HG02610 (cell line): ENCODE measurements at regions not wholly inside any gene's neighbourhood (a gene's known extent, or its start where the extent isn't known, plus 50 kb on each side); places are given as distances from the start of the nearest gene placed in this dataset.

Source experiments
- ATAC-seq: cut with Tn5 transposase; IDR thresholded peaks from one replicate; pipeline ENCODE4 v1.9.1; 2021; ENCODE audit warnings: mild to moderate bottlenecking, moderate library complexity; ENCODE audit not compliant: unreplicated experiment

DNA sequence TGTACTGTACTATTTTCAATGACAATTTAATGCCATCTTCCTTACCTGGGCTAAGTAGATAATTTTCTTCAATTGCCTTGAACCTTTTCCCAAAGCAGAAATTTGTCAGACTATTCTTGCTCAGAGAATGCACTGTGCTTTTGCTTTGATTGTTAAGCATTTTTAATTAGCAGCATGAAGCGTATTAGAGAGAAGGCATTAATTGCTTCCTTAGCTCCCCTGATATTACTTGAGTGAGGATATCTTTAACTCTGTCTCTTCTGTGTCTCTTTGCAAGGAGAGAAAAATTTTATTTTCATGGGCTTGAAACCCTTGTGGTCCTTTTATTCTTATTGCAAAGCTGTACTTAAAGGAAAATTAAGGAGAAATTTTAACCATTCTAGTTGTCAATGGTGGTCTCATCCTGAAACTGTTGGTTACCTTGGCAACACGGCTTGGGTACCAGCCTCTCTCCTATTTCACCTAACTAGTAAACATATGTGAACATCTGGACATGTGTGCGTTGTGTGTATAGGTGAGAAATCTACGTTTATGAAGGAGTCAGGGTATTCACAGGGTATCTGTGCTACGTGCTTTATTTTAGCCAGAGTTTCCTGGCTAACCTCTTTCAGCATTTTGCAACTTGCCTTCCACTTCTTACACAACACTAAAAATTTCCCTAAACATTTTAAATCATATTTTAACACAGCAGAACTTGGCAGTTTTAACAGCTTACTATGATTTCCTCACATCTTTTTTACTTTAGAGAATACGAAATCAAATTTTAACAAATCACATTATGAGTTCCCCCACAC is 225.5 kb downstream of the KLF5 start:
- no peak for ATAC-seq

DNA sequence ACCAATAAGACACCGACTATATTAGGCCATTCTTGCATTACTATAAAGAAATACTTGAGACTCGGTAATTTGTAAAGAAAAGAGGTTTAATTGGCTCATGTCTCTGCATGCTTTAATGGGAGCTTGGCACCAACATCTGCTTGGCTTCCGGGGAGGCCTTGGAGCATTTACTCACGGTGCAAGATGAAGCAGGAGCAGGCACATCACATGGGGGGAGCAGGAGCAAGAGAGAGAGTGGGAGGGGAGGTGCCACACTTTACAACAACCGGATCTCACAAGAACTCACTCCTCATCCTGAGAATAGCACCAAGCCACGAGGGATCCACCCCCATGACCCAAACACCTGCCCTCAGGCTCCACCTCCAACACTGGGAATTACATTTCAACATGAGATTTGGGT is 224.8 kb downstream of the KLF5 start:
- ATAC-seq: no peak

DNA sequence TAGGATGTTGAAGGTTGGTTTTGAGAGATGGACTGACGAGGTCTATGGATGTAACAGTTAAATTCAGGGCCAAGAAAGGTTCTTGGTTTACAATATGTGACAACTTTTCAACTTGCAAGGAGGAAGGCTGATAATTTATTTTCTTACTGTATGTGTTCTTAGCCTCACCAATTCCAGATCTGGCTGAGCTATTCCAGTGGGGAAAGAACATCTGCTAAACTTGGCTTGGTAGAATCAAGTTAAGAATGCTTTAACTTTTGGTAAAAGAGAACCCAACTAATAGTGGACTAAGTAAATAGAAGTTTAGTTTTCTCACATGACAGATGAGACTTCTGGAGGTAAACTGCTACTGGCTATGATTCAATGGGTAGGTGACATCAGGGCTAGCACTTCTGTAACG is 222.9 kb downstream of the KLF5 start:
- no peak for ATAC-seq

DNA sequence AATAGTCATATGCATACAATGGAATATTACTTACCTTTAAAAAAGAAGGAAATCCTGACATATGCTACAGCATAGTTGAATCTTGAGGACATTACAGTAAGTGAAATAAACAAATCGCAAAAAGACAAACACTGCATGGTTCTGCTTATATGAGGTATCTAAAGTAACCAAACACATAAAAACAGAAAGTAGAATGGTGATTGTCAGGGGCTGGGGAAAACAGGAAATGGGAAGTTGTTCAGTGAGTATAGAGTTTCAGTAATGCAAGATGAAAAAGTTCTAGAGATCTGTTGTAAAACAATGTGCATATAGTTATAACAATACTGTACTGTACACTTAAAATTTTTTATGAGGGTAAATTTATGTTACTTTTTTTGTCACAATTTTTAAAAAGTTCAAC is 219.4 kb downstream of the KLF5 start:
- no peak for ATAC-seq

DNA sequence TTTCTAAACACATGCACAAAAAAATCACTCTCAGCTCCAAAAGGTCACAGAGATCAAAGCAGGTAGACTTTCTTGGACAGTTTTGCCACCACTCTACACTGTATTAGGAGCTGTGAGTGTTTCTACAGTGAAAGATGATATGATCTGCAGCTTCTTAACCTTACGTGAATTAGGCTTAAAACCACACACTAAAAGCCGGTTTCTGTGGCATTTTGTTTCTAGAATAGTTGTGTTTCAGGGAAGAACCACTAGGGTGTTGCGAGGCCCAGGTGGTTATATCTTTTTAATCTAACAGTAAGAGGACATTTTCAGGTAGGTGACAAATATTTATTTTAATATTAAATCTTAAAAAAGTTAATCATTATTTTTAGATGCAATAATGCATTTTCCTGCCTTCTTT is 216.4 kb downstream of the KLF5 start:
- no peak for ATAC-seq

DNA sequence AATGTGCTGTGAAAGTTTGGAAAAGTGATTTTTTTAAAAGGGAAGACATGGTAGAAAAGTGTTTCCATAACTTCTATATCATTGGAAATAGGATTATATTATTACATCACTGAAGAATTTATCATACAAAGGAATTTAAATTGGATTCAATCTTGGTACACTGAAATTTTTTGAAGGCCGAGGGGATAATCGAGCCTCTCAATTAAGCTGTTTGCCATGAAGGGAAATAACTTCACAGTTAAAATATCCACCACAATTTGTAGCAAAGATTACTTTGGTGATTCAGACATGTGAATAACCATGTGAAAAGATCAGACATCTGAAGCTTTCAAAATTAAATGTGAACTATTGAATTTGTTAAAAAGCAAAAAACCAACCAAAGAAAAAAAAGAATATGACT is 215.3 kb downstream of the KLF5 start:
- no peak for ATAC-seq

DNA sequence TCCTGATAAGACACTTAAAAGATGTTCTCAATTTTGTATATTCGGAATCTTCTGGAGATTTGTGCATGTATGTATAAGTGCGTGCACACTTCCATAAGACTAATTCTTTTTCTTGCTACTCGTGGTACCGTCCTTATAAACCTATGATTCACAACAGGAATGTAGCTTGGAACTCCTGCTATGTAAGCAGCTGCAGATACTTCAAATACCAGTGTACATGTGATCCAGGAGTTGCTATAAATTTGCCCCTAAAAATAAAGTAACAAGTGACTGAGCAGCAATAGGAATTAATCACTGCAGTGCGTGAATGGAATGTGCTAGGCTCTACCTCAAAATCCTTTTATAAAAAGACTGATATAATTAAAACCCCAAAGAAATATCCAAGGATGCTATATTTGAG is 214.9 kb downstream of the KLF5 start:
- no peak for ATAC-seq

DNA sequence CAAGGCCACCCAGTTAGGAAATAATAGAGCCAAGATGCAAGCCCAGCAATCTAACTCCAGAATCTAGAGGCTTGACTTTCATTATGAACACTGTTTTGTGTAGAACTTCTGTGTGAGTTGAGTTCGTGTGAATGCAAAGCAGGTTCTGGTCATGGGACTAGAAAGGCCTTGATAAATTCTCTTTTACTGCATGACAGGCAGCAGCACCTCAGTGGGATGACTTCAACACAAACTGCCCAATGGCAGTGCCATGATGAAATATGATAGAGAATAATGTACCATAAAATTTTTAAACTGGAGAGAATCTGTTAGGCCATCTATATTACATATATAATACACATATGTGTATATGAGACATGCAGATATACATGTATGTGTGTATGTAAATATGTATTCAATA is 214.5 kb downstream of the KLF5 start:
- no peak for ATAC-seq

DNA sequence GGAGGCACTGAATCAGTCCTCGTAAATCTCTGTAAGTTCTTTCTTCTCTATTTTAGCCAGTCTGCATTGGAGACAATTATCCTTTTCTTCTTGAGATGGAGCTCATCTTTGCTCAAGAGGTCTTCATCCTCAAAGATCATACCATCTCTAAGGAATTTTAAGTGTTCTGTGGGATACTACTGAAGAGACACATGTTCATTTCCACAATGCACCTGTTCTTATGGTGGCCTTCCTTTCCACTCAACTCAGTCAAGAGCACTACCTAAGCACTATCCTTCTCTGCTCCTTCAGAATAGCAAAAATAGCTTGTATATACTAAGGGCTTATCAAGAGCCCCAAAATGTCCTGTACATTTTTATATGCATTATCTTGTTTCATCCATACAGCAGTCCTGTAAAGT is 214.0 kb downstream of the KLF5 start:
- no peak for ATAC-seq

DNA sequence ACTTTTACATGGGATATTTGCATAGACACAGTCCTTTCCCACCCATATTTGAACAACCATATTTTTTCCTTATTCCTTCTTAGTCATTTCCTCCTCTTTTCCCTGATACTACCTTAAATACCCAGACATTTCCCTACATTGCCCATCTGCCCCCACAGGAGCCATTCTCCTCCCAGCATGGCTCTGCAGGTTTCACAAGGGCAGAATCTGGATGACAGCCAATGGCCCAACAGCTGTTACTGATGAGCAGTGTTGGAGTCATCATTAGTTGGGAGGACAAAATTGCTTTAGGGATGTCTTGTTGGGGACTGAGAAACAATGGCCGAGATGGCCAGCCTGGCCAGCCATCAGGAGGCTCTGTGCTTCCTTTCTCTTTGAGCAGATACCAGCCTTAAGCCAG is 209.5 kb downstream of the KLF5 start:
- no peak for ATAC-seq

DNA sequence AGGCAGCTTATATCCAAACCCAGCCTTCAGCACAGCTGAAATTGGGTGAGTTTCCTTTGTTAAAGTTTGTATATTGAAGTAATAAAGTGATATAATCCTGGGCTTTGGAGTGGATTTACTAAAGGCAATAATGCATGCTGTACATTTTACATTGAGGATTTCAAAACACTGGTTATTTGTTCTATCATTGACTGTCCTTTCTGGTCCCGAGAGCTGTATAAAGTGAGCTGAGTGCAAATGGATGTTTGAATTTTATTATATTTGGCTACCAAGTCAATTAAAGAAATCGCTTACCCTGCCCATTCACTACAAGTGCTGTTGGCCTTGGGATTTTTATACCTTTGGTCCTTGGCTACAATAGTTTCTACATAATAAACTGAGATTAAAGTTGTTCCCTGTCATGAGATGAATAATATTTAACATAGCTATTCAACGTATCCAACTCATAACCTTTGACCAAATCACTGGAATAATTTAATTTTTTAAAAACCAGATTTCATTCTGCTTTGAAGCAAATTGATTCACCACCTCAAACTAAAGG is 207.9 kb downstream of the KLF5 start:
- no peak for ATAC-seq

DNA sequence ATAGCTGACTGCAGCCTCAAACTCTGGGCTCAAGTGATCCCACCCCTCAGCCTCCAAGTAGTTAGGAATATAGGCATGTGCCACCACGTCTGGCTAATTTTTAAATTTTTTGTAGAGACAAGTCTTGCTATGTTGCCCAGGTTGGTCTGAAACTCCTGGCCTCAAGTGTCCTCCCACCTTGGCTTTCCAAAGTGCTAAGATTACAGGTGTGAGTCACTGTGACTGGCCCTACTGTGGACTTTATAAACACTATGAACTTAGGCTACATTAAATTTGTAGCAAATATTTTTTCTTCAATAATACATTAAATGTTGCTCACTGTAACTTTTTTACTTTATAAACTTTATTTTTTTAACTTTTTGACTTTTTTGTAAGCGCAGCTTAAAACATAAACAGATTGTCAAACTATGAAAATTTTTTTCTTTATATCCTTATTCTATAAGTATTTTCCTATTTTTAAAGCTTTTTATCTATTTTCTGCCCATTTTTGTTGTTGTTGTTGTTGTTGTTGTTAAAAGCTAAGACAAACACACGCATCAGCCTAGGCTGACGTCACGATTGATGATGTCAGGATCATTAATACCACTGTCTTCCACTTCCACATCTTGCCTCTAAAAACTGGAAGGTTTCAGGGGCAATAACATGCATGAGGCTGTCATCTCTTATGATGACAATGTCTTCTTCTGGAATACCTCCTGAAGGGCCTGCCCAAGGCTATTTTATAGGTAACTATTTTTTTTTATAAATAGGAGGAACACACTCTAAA is 204.2 kb downstream of the KLF5 start:
- no peak for ATAC-seq

DNA sequence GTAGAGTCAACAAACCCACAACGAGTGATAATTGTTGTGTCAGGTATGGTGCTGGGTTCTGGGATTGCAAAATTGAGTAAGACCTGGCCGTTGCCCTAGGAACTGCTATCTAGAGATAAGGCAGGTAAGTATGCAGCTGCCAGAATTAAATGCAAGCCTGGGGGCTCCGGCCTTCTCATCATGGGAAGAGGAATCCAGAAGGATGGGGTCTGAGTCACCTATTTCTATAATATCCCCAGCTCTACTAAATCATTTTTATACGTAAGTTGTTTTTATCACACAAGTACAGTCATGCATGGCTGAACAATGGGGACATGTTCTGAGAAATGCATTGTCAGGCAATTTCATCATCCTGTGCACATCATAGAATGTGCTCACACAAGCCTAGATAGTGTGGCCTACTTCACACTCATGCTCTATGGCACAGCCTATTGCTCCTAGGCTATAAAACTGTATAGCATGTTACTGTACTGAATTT is 203.0 kb downstream of the KLF5 start:
- no peak for ATAC-seq

DNA sequence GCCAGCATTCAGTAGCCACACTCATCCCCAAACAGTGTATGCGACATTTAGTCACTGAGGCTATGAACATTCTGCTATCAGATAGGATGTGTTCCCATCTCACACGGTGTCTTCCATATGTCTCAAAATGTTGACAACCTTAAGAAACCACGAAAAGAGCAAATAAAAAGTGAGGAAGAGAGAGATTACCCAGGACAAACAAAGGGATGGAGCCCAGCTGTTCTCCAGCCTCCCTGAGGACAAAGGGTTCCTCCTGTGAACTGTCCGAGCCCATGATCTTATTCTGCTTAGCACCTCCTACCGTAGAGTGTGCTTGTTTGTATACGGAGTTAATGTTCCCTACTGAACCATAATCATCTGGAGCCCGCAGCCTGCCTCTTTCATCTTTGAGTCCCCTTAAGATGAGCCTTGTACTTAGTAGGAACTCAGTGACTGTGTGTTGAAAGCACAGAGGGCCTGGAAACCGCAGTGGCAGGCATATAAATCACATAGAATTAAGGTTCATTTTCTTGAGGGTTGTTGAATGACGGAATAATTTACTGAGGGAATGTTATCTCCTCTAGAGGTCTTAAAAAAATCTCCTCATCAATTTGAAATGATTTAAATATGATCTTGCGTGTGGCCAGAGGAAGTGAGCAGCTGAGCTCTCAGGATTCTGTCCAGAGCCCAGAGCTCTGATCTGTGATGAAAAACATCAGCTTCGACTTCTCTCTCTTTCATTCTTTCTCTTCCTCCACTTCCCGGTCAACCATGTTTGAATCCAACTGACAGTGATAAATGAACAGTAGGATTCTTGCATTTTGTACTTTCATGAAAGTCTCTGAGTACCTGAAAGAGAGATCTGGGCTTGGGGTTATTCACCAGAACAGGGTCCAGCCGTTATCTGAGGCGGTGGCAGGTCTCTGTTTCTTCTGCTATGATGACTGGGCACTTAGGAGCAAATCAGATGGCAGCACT is 200.5 kb downstream of the KLF5 start:
- no peak for ATAC-seq

DNA sequence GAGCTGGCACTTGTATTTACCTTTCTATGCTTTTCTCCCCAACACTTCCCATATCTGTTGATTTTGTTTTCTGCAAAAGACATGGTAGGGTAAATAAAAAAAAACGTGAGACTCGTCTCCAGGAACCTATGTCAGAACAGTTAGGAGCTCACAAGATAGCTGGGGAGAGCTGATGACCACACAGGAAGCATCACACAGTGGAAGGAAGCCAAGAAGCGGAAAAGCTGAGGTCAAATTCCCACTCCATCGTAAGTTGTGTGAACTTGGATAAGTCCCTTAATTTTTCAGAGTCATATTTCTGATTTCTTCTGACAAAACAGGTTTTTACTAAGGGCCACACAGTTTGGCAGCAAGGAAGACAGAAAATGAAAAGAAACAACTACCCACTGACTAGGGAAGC is 199.6 kb downstream of the KLF5 start:
- ATAC-seq: no peak

DNA sequence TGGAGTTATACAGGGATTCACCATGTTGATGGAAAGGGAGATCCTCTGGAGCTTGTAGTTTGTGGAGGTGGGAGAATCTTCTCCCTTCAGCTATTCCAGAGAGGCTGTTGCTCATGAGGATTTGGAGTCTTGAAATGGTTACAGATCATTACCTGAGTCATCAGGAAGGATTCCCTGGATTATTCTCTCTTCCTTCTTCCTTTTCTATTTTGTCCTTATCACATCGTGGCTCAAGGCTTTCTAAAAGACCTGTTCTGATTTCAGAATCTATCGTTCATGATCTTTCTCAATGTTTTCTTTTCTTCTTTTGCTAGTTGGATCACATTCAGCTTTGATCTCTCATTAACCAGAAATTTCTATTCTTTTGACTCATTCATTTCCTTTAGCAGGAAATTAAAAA is 196.0 kb downstream of the KLF5 start:
- ATAC-seq: no peak

DNA sequence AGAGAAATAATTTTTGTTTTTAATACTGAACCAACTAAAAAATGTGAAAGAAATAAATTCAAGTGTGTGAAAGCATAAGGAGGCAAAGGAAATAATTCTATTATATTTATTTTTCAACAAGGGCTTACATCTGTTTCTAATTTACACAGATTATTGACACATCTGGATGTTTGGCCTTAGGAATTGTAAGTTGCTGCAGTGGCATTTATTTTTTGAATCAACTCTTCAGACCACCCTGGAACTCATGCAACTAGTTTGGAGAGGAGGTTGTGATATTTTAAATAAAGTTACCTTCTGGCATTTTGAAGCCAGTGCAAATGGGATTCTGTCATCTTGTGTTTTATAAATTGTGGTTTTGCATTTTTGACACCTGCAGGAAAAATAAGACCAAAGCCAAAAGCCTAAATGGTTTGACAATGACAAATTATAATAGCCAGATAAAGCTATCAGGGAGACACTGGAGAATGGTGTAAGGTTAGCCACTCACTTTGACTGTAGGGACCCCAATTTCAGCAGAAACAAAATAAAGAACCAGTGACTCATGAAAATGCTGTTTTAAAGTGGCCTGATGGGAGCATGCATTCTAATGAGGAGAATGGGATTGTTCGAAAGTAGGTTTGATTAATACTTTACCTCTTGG is 192.9 kb downstream of the KLF5 start:
- ATAC-seq: no peak

DNA sequence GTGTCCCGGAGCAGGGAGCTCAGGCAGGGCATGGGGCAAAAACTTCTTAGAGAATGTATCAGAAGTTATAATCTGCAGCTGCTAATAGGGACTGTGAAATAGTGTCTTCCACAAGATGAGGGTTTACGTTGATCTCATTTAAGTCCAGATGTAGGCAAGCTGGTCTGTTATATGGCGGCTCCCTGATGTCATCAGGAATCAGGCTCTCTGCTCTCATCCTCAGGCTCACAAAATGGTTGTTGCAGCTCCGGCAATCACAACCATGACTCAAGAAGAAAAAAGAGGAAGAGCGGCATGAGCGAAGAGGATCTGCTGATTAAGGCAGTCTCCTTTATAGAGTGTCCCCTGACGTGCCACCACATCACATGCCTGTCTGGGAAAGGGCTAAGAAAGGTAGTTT is 191.3 kb downstream of the KLF5 start:
- ATAC-seq: no peak

DNA sequence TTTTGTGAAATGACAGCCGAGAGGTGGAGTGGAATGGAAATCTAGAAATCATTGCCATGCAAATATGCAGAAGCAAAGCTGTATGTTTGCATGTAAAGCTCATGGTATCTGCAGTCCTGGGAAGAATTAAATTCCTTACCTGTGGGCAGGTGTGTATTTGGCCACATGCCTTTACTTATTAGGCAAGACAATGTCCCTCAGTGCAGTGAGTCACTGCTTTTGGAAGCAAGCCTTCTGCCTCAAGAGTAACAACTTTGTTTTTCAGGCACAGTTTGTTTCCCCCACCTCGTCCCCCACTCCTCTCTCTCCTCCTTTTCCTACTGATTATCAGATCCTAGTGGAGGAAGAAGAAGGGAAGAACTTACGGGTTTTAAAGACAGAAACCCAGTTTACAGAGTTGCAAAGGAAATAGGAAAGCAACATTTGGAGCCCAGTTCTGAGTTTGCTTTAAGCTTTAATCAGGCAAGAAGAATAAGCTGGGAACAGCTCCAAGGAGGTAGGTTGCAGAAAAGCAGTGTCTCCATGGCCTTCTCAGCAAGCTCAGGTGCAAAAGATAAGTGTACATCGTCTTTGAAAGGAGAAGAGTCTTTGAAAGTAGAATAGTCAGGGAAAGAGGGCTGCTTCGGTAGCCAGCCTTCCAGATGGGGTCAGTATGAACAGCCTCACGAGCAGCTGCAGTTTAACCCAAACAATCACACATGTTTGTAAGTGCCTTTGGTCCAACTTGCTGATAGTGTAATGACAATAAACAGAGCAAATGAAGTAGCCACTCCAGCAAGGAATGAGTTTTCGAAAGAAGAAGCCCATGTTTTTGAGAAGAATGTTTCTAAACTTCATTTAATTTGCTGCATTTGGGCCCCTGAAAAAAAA is 190.1 kb downstream of the KLF5 start:
- no peak for ATAC-seq

DNA sequence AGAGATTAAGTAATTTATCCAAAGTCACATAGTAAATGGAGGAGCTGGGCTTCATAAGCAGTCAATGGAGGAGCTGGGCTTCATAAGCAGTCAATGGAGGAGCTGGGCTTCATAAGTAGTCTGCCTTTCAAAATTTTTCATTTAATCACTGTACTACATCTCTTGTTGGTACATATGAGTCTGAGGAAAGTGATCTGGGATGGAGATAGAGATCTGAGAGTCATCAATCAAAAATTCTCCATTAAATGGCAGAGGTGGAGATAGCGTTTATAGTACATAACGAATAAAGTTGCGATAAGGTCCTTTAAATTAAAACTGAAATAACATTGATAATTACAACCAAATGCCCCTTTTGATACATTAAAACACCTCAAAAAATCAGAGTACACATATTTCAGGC is 189.3 kb downstream of the KLF5 start:
- ATAC-seq: no peak
